Glutamatergic neuron (in vitro differentiated cells): ENCODE measurements at regions not wholly inside any gene's neighbourhood (a gene's known extent, or its start where the extent isn't known, plus 50 kb on each side); places are given as distances from the start of the nearest gene placed in this dataset.

ENCODE experiments used
- DNase-seq: peaks from one replicate; pipeline ENCODE4 v3.0.0; 2022
- H3K27ac Mint-ChIP-seq: one replicate; pipeline ENCODE4 v1.8.0; 2020; ENCODE audit warnings: mild to moderate bottlenecking, mixed read lengths, inconsistent platforms; ENCODE audit not compliant: unreplicated experiment
- H3K27me3 Mint-ChIP-seq: one replicate; pipeline ENCODE4 v1.8.0; 2020; ENCODE audit warnings: mild to moderate bottlenecking, moderate library complexity, mixed read lengths, inconsistent platforms; ENCODE audit not compliant: unreplicated experiment
- H3K36me3 Mint-ChIP-seq: one replicate; pipeline ENCODE4 v1.8.0; 2020; ENCODE audit warnings: mild to moderate bottlenecking, mixed read lengths, inconsistent platforms; ENCODE audit not compliant: unreplicated experiment
- H3K4me1 Mint-ChIP-seq: one replicate; pipeline ENCODE4 v1.8.0; 2020; ENCODE audit warnings: mild to moderate bottlenecking, low read depth, mixed read lengths, inconsistent platforms; ENCODE audit not compliant: unreplicated experiment
- H3K4me3 Mint-ChIP-seq: one replicate; pipeline ENCODE4 v1.8.0; 2020; ENCODE audit warnings: mild to moderate bottlenecking, mixed read lengths, inconsistent platforms; ENCODE audit not compliant: unreplicated experiment
- H3K9me3 Mint-ChIP-seq: one replicate; pipeline ENCODE4 v1.8.0; 2020; ENCODE audit warnings: mild to moderate bottlenecking, moderate library complexity, mixed read lengths, inconsistent platforms; ENCODE audit not compliant: unreplicated experiment
- CTCF ChIP-seq: fragments of 200-600 bp; sonication (generic); IDR thresholded peaks from one replicate; pipeline ENCODE4 v1.5.0; 2021; ENCODE audit not compliant: partially characterized antibody, unreplicated experiment

- Mint-ChIP-seq H3K27me3 (no peaks in the 10 kb centered on the region), H3K9me3 (no peaks in the 10 kb centered on the region), H3K36me3 (no peaks in the 10 kb centered on the region), H3K4me3 (no peak overlapping the region), H3K27ac (no peak overlapping the region), H3K4me1 (no peaks in the 10 kb centered on the region)
- DNase-seq = no peak
- TF ChIP-seq CTCF = no peak
These were observed 596.3 kb downstream of the HINT1 start for GRCh38 chr5:130568791-130569190.

GRCh38 chr5:130555429-130555828, 609.6 kb downstream of the HINT1 start:
- no peaks in the 10 kb centered on the region for H3K4me1 Mint-ChIP-seq
- no peaks in the 10 kb centered on the region for H3K9me3 Mint-ChIP-seq
- H3K27me3 Mint-ChIP-seq = no peaks in the 10 kb centered on the region
- no peak overlapping the region for H3K27ac Mint-ChIP-seq
- no peaks in the 10 kb centered on the region for H3K36me3 Mint-ChIP-seq
- no peak overlapping the region for H3K4me3 Mint-ChIP-seq
- TF ChIP-seq CTCF = no peak
- no peak for DNase-seq

- Mint-ChIP-seq H3K9me3 (no peaks in the 10 kb centered on the region), H3K36me3 (peaks cover 6% of the 10 kb centered on the region), H3K4me1 (no peaks in the 10 kb centered on the region), H3K27ac (no peak overlapping the region), H3K27me3 (no peaks in the 10 kb centered on the region), H3K4me3 (no peak overlapping the region)
- no peak for TF ChIP-seq CTCF
- no peak for DNase-seq
These were observed 614.5 kb downstream of the HINT1 start for GRCh38 chr5:130550562-130550928.

- no peak for DNase-seq
- TF ChIP-seq CTCF = no peak
- no peak overlapping the region for H3K4me3 Mint-ChIP-seq
- H3K27me3 Mint-ChIP-seq = no peaks in the 10 kb centered on the region
- peaks cover 6% of the 10 kb centered on the region for H3K36me3 Mint-ChIP-seq
- H3K4me1 Mint-ChIP-seq = no peaks in the 10 kb centered on the region
- no peak overlapping the region for H3K27ac Mint-ChIP-seq
- H3K9me3 Mint-ChIP-seq = peaks cover under 1% of the 10 kb centered on the region
These were observed 615.0 kb downstream of the HINT1 start for GRCh38 chr5:130549884-130550561.

GRCh38 chr5:130546211-130546610, 618.8 kb downstream of the HINT1 start:
- no peaks in the 10 kb centered on the region for H3K4me1 Mint-ChIP-seq
- H3K27ac Mint-ChIP-seq = no peak overlapping the region

More at GRCh38 chr5:130546211-130546610, 618.8 kb downstream of the HINT1 start:
- Mint-ChIP-seq H3K4me3 (no peak overlapping the region), H3K9me3 (peaks cover 5% of the 10 kb centered on the region), H3K27me3 (no peaks in the 10 kb centered on the region), H3K36me3 (peaks cover 6% of the 10 kb centered on the region)
- TF ChIP-seq CTCF = no peak
- no peak for DNase-seq
